HUES64 (cell line): ENCODE measurements at regions not wholly inside any gene's neighbourhood (a gene's known extent, or its start where the extent isn't known, plus 50 kb on each side); places are given as distances from the start of the nearest gene placed in this dataset.

ENCODE experiments used
- H3K27ac ChIP-seq: 2 replicates; pipeline ENCODE4 v1.7.0; 2013; ENCODE audit warnings: low read depth, low read length, inconsistent platforms
- H3K27me3 ChIP-seq: 2 replicates; pipeline ENCODE4 v1.6.1; 2013; ENCODE audit warnings: mild to moderate bottlenecking, low read length; ENCODE audit not compliant: insufficient read depth
- H3K36me3 ChIP-seq: 2 replicates; pipeline ENCODE4 v1.6.1; 2013; ENCODE audit warnings: mild to moderate bottlenecking, low read length; ENCODE audit not compliant: insufficient read depth
- H3K4me1 ChIP-seq: 2 replicates; pipeline ENCODE4 v1.6.1; 2013; ENCODE audit warnings: mild to moderate bottlenecking, low read length, moderate library complexity; ENCODE audit not compliant: insufficient read depth
- H3K4me3 ChIP-seq: 2 replicates; pipeline ENCODE4 v1.5.1; 2013; ENCODE audit warnings: mild to moderate bottlenecking, low read length, moderate library complexity
- H3K9ac ChIP-seq: 2 replicates; pipeline ENCODE4 v1.6.1; 2013; ENCODE audit warnings: mild to moderate bottlenecking, low read depth, low read length
- H3K9me3 ChIP-seq: 2 replicates; pipeline ENCODE4 v1.6.1; 2013; ENCODE audit warnings: low read depth, low read length; ENCODE audit not compliant: insufficient read depth
- WGBS: fragments of 150-250, 120-280 bp; methylation state at CpG from one replicate; pipeline ENCODE4 v1.1.7; 2013; ENCODE audit warnings: missing lambda C conversion rate; 5-methylcytosine and 5-hydroxymethylcytosine counted together

GRCh38 chr21:26389971-26390641, 183.0 kb downstream of the CYYR1 start:
- peaks cover 8% of the 10 kb centered on the region; the same call in 1 of the 2 replicates for H3K9me3 ChIP-seq
- H3K36me3 ChIP-seq: no peaks in the 10 kb centered on the region
- no peaks in the 10 kb centered on the region for H3K27me3 ChIP-seq
- WGBS: 83% methylated on average over 6 of the region's 6 CpGs
- H3K4me1 ChIP-seq: no peaks in the 10 kb centered on the region
- no peak overlapping the region for H3K9ac ChIP-seq
- H3K27ac ChIP-seq: no peak overlapping the region
- no peak overlapping the region for H3K4me3 ChIP-seq

DNA sequence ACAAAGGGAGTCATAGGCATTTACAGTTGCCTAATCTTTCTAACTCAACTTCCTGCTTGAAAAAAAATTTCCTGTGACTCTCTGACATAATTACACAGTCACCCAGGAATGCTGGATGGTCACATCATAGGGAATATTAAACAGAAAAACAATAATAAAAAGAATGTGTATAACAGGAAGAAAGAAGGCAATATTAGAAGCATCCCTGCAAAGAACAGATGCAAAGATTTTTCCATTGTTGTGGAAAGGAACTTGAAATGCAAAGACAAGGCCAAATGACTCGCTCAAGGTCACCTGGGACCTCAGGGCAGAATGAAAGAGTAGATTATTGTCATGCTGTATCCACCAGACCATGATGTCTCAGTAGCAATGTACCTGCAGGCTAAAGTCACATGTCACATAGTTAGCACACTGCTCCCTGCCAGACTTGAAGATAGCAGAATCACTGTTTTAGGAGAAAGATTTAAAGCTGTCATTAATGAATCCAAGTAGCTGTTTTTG, 184.3 kb downstream of the CYYR1 start:
- H3K27ac ChIP-seq: no peak overlapping the region

DNA sequence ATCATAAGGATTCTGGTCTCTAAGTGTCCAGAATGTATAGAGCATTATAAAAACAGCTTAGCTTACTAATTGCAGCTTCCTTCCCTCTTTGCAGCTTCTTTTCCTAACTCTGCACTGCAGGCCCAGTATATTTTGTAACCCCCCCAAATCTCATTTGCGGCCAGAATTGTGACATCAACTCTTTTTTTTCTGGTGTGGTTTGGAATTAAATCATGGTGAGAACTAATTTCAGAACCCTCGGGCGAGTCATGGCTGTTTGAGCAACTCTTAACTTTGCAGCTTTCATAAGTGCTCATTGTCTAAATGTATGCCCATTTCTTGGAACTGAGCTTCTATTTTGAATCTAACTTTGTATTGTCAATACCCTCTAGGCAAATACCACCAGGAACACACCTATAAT, 187.4 kb downstream of the CYYR1 start:
- Histone ChIP-seq H3K9me3 (peaks cover 8% of the 10 kb centered on the region; the same call in 1 of the 2 replicates), H3K4me1 (no peaks in the 10 kb centered on the region), H3K9ac (no peak overlapping the region), H3K4me3 (no peak overlapping the region), H3K27me3 (no peaks in the 10 kb centered on the region), H3K36me3 (no peaks in the 10 kb centered on the region), H3K27ac (no peak overlapping the region)
- 86% methylated on average over 3 of the region's 3 CpGs for WGBS

More for the DNA sequence above, 184.3 kb downstream of the CYYR1 start:
- no peaks in the 10 kb centered on the region for H3K27me3 ChIP-seq
- H3K36me3 ChIP-seq: no peaks in the 10 kb centered on the region
- H3K4me3 ChIP-seq: no peak overlapping the region
- 90% methylated on average over 1 of the region's 1 CpG for WGBS
- H3K4me1 ChIP-seq: no peaks in the 10 kb centered on the region
- H3K9me3 ChIP-seq: peaks cover 8% of the 10 kb centered on the region; the same call in 1 of the 2 replicates
- H3K9ac ChIP-seq: no peak overlapping the region

- Histone ChIP-seq H3K4me1 (no peaks in the 10 kb centered on the region), H3K9me3 (no peaks in the 10 kb centered on the region), H3K27me3 (no peaks in the 10 kb centered on the region), H3K9ac (no peak overlapping the region), H3K27ac (no peak overlapping the region), H3K36me3 (no peaks in the 10 kb centered on the region), H3K4me3 (no peak overlapping the region)
Observed at GRCh38 chr21:26379561-26379960, 193.5 kb downstream of the CYYR1 start.

DNA sequence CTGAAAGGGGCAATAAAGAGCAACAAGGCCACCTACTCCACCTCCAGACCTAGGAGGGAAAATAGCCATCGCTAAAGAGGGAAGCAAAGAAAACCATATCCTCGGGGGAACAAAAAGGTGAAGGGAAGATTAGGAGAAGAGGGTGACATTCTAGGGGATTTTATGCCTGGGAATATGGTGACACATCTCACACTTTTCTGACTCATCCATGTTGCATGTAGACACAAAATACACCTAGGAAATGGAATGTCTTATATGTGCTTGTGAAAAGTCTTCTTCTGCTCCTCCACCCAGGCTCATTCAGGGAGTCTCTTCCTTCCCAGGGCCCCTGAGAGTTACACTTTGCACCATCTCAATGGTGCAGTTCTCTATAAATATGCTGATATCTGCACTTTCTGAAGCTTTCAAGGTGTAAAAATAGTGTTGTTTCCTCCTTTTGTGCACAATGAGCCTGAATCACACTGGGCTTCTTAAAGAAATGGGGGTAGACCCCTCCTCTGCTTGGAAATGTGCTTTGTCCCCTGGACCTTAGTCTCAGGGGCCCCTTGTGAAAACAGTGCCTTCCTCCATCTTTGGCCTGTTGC, 195.9 kb downstream of the CYYR1 start:
- Histone ChIP-seq H3K27me3 (no peaks in the 10 kb centered on the region), H3K27ac (no peak overlapping the region), H3K4me1 (no peaks in the 10 kb centered on the region), H3K4me3 (no peak overlapping the region), H3K36me3 (no peaks in the 10 kb centered on the region), H3K9me3 (no peaks in the 10 kb centered on the region), H3K9ac (no peak overlapping the region)
- WGBS: 95% methylated on average over 2 of the region's 2 CpGs

DNA sequence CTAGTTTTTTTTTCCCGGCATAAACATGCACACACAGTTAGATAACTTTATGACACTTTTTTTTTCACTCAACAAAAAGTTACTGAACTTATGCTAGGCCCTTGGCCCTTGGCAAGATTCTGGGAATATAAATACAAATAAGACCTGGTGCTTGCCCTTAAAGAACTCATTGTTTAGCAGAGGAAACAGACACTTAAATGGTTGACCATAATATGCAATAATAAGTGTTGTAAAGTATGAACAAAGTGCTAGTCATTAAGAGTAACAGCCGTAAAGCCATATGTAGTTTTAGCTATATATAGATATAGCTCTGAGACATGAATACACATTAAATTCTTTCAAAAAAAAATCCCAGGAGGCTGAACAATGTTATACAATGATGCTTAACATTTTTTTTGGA, 198.3 kb downstream of the CYYR1 start:
- H3K4me3 ChIP-seq: no peak overlapping the region
- WGBS: 93% methylated on average over 1 of the region's 2 CpGs
- H3K36me3 ChIP-seq: no peaks in the 10 kb centered on the region
- H3K27me3 ChIP-seq: no peaks in the 10 kb centered on the region
- no peaks in the 10 kb centered on the region for H3K9me3 ChIP-seq
- no peak overlapping the region for H3K9ac ChIP-seq
- no peaks in the 10 kb centered on the region for H3K4me1 ChIP-seq
- H3K27ac ChIP-seq: no peak overlapping the region

GRCh38 chr21:26368591-26369320, 198.2 kb upstream of the APP start:
- no peaks in the 10 kb centered on the region for H3K9me3 ChIP-seq
- H3K27ac ChIP-seq: no peak overlapping the region
- H3K9ac ChIP-seq: no peak overlapping the region
- no peaks in the 10 kb centered on the region for H3K27me3 ChIP-seq
- no peak overlapping the region for H3K4me3 ChIP-seq
- no peaks in the 10 kb centered on the region; the same call in 1 of the 2 replicates for H3K4me1 ChIP-seq
- 100% methylated on average over 1 of the region's 3 CpGs for WGBS
- no peaks in the 10 kb centered on the region for H3K36me3 ChIP-seq

DNA sequence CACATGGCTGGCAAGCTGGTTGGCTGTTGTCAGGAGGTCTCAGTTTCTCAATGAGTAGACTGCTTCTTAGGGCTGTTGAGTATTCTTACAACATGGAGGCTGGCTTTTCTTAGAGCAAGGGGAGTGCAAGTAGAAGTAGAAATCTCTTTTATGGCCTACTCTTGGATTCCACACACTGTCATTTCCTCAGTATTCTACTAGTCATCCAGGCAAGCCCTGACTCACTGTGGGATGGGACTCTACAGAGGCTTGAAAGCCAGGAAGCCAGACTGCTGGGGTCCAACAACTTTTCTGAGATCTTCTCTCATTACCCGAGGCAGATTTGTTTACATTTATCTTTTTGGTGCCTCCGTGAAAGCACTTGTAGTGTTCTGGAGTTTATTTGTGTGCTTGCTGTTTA, 196.2 kb upstream of the APP start:
- Histone ChIP-seq H3K4me1 (no peaks in the 10 kb centered on the region; the same call in 1 of the 2 replicates), H3K9me3 (no peaks in the 10 kb centered on the region), H3K27me3 (no peaks in the 10 kb centered on the region), H3K9ac (no peak overlapping the region), H3K27ac (no peak overlapping the region), H3K4me3 (no peak overlapping the region), H3K36me3 (no peaks in the 10 kb centered on the region)
- WGBS: 100% methylated on average over 2 of the region's 2 CpGs

- Histone ChIP-seq H3K9ac (no peak overlapping the region), H3K27ac (no peak overlapping the region), H3K4me3 (no peak overlapping the region), H3K4me1 (no peaks in the 10 kb centered on the region; the same call in 1 of the 2 replicates), H3K9me3 (no peaks in the 10 kb centered on the region), H3K36me3 (no peaks in the 10 kb centered on the region), H3K27me3 (no peaks in the 10 kb centered on the region)
- 87% methylated on average over 2 of the region's 3 CpGs for WGBS
Observed at GRCh38 chr21:26365849-26366248, 195.3 kb upstream of the APP start.

- H3K9me3 ChIP-seq: peaks cover 12% of the 10 kb centered on the region; the same call in 1 of the 2 replicates
- no peak overlapping the region for H3K9ac ChIP-seq
- no peaks in the 10 kb centered on the region for H3K36me3 ChIP-seq
- WGBS: no CpG with 5 or more reads among the region's 1 CpG
- no peak overlapping the region for H3K4me3 ChIP-seq
- H3K27ac ChIP-seq: no peak overlapping the region
- H3K4me1 ChIP-seq: no peaks in the 10 kb centered on the region
- H3K27me3 ChIP-seq: no peaks in the 10 kb centered on the region
Observed at GRCh38 chr21:26351661-26352060, 181.1 kb upstream of the APP start.

DNA sequence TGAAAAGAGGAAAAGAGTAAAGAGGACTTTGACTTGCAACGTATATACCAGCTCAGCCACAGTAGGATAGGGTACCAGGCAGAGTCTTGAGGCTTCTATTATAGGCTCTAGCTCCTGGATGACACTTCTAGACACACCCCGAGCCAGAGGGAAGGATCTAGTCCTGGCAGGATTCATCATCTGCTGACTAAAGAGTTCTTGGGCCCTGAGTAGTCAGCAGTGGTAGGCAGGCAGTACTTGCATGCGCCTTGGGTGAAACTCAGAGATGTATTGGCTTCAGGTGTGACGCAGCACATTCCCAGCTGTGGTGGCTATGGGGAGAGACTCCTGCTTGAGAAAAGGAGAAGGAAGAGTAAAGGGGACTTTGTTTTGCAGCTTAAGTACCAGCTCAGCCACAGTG, 162.3 kb upstream of the APP start:
- no peak overlapping the region for H3K4me3 ChIP-seq
- no peaks in the 10 kb centered on the region for H3K27me3 ChIP-seq
- no peak overlapping the region for H3K27ac ChIP-seq
- H3K4me1 ChIP-seq: peaks cover 3% of the 10 kb centered on the region; the same call in 1 of the 2 replicates
- 94% methylated on average over 4 of the region's 4 CpGs for WGBS
- no peak overlapping the region for H3K9ac ChIP-seq
- no peaks in the 10 kb centered on the region for H3K36me3 ChIP-seq
- no peaks in the 10 kb centered on the region for H3K9me3 ChIP-seq
